Activated naive CD8-positive, alpha-beta T cell treated with anti-CD3 and anti-CD28 coated beads, Interleukin-2, amount 10 ng/mL, durations not matched to agents 7 days and 5 days (primary cell): ENCODE measurements at regions not wholly inside any gene's neighbourhood (a gene's known extent, or its start where the extent isn't known, plus 50 kb on each side); places are given as distances from the start of the nearest gene placed in this dataset.

ENCODE experiments used
- ATAC-seq: fragments of 150-1000 bp; cut with Tn5 transposase; one replicate; pipeline ENCODE4 v1.10.0; 2021; ENCODE audit warnings: low read depth, moderate library complexity
- POLR2A ChIA-PET: fragments of 350-600 bp; sonication (Branson Sonifier 250); formaldehyde crosslinking; loops from one replicate; lab custom pipeline; 2021; ENCODE audit warnings: antibody characterized with exemption; lab: Charles Lee
- DNase-seq: peaks from one replicate; pipeline ENCODE4 v3.0.0; 2021
- H3K27ac Mint-ChIP-seq: one replicate; pipeline ENCODE4 v1.8.0; 2022; ENCODE audit warnings: mild to moderate bottlenecking, mixed read lengths
- H3K27me3 Mint-ChIP-seq: one replicate; pipeline ENCODE4 v1.8.0; 2022; ENCODE audit warnings: mild to moderate bottlenecking, moderate library complexity, mixed read lengths
- H3K36me3 Mint-ChIP-seq: one replicate; pipeline ENCODE4 v1.8.0; 2021; ENCODE audit warnings: mild to moderate bottlenecking, mixed read lengths
- H3K4me1 Mint-ChIP-seq: one replicate; pipeline ENCODE4 v1.8.0; 2021; ENCODE audit warnings: mixed read lengths
- H3K4me3 Mint-ChIP-seq: one replicate; pipeline ENCODE4 v1.8.0; 2022; ENCODE audit warnings: mild to moderate bottlenecking, moderate library complexity, mixed read lengths
- H3K9me3 Mint-ChIP-seq: one replicate; pipeline ENCODE4 v1.8.0; 2021; ENCODE audit warnings: mixed read lengths

GRCh38 chr10:43970018-43970698 is 321.5 kb upstream of the ZNF32 start:
- no peak overlapping the region for H3K4me3 Mint-ChIP-seq
- H3K4me1 Mint-ChIP-seq, result peaks cover 8% of the 10 kb centered on the region
- DNase-seq, result no peak
- POLR2A ChIA-PET, result no interaction called here
- no peak overlapping the region for H3K27ac Mint-ChIP-seq
- H3K36me3 Mint-ChIP-seq, result no peaks in the 10 kb centered on the region
- no peak for ATAC-seq
- no peaks in the 10 kb centered on the region for H3K9me3 Mint-ChIP-seq
- peaks cover 29% of the 10 kb centered on the region for H3K27me3 Mint-ChIP-seq

GRCh38 chr10:43969506-43969905 is 320.8 kb upstream of the ZNF32 start:
- DNase-seq (no peak), ATAC-seq (no peak)
- H3K36me3 Mint-ChIP-seq, result no peaks in the 10 kb centered on the region
- H3K27me3 Mint-ChIP-seq, result peaks cover 36% of the 10 kb centered on the region
- no peak overlapping the region for H3K4me3 Mint-ChIP-seq
- H3K27ac Mint-ChIP-seq, result no peak overlapping the region
- H3K4me1 Mint-ChIP-seq, result peaks cover 13% of the 10 kb centered on the region
- H3K9me3 Mint-ChIP-seq, result no peaks in the 10 kb centered on the region
- POLR2A ChIA-PET, result no interaction called here

GRCh38 chr10:43968961-43969360 is 320.3 kb upstream of the ZNF32 start:
- Mint-ChIP-seq H3K36me3 (no peaks in the 10 kb centered on the region), H3K4me1 (peaks cover 14% of the 10 kb centered on the region), H3K4me3 (no peak overlapping the region), H3K27ac (no peak overlapping the region), H3K9me3 (no peaks in the 10 kb centered on the region), H3K27me3 (peaks cover 40% of the 10 kb centered on the region)
- DNase-seq, result no peak
- POLR2A ChIA-PET, result no interaction called here
- no peak for ATAC-seq

- POLR2A ChIA-PET, result no interaction called here
- DNase-seq (no peak), ATAC-seq (no peak)
- Mint-ChIP-seq H3K9me3 (no peaks in the 10 kb centered on the region), H3K4me3 (no peak overlapping the region), H3K36me3 (no peaks in the 10 kb centered on the region), H3K27ac (no peak overlapping the region), H3K27me3 (peaks cover 41% of the 10 kb centered on the region), H3K4me1 (peaks cover 14% of the 10 kb centered on the region)
Measured at GRCh38 chr10:43968076-43968475, 319.4 kb upstream of the ZNF32 start.

GRCh38 chr10:43966571-43966965 is 317.9 kb upstream of the ZNF32 start:
- Mint-ChIP-seq H3K27me3 (peaks cover 45% of the 10 kb centered on the region), H3K27ac (no peak overlapping the region), H3K4me1 (peaks cover 14% of the 10 kb centered on the region), H3K9me3 (no peaks in the 10 kb centered on the region), H3K4me3 (no peak overlapping the region), H3K36me3 (no peaks in the 10 kb centered on the region)
- no peak for ATAC-seq
- POLR2A ChIA-PET, result no interaction called here
- no peak for DNase-seq

- DNase-seq (no peak), ATAC-seq (no peak)
- H3K36me3 Mint-ChIP-seq, result no peaks in the 10 kb centered on the region
- H3K4me1 Mint-ChIP-seq, result peaks cover 14% of the 10 kb centered on the region
- H3K27me3 Mint-ChIP-seq, result peaks cover 45% of the 10 kb centered on the region
- no peak overlapping the region for H3K4me3 Mint-ChIP-seq
- no peaks in the 10 kb centered on the region for H3K9me3 Mint-ChIP-seq
- POLR2A ChIA-PET, result no interaction called here
- H3K27ac Mint-ChIP-seq, result no peak overlapping the region
Measured at GRCh38 chr10:43965918-43966570, 317.4 kb upstream of the ZNF32 start.

GRCh38 chr10:43965033-43965917 is 316.6 kb upstream of the ZNF32 start:
- no peak overlapping the region for H3K27ac Mint-ChIP-seq
- no peak for ATAC-seq
- no peak overlapping the region for H3K4me3 Mint-ChIP-seq
- H3K27me3 Mint-ChIP-seq, result peaks cover 45% of the 10 kb centered on the region
- H3K9me3 Mint-ChIP-seq, result no peaks in the 10 kb centered on the region
- H3K36me3 Mint-ChIP-seq, result no peaks in the 10 kb centered on the region
- no peak for DNase-seq
- H3K4me1 Mint-ChIP-seq, result peaks cover 14% of the 10 kb centered on the region
- POLR2A ChIA-PET, result no interaction called here

- H3K27ac Mint-ChIP-seq, result no peak overlapping the region
- peaks cover 45% of the 10 kb centered on the region for H3K27me3 Mint-ChIP-seq
- ATAC-seq, result no peak
- POLR2A ChIA-PET, result interaction anchor here (0.6 kb wide), 1 partner anchor 165 kb away, joined by 3 read pairs; no protein-coding TSS in a partner anchor
- no peaks in the 10 kb centered on the region for H3K9me3 Mint-ChIP-seq
- no peak overlapping the region for H3K4me3 Mint-ChIP-seq
- no peak for DNase-seq
- H3K36me3 Mint-ChIP-seq, result no peaks in the 10 kb centered on the region
- H3K4me1 Mint-ChIP-seq, result peaks cover 14% of the 10 kb centered on the region
Measured at GRCh38 chr10:43964486-43964885, 315.8 kb upstream of the ZNF32 start.

- Mint-ChIP-seq H3K27me3 (peaks cover 41% of the 10 kb centered on the region), H3K9me3 (no peaks in the 10 kb centered on the region), H3K36me3 (no peaks in the 10 kb centered on the region), H3K4me3 (no peak overlapping the region), H3K4me1 (peaks cover 14% of the 10 kb centered on the region), H3K27ac (no peak overlapping the region)
- ATAC-seq (no peak), DNase-seq (no peak)
- POLR2A ChIA-PET, result interaction anchor here (0.6 kb wide), 1 partner anchor 164 kb away, joined by 3 read pairs; no protein-coding TSS in a partner anchor
Measured at GRCh38 chr10:43963793-43964425, 315.2 kb upstream of the ZNF32 start.

GRCh38 chr10:43963379-43963778 is 314.7 kb upstream of the ZNF32 start:
- H3K4me3 Mint-ChIP-seq, result no peak overlapping the region
- no peaks in the 10 kb centered on the region for H3K36me3 Mint-ChIP-seq
- H3K9me3 Mint-ChIP-seq, result no peaks in the 10 kb centered on the region
- POLR2A ChIA-PET, result no interaction called here
- ATAC-seq (no peak), DNase-seq (no peak)
- peaks cover 41% of the 10 kb centered on the region for H3K27me3 Mint-ChIP-seq
- no peak overlapping the region for H3K27ac Mint-ChIP-seq
- H3K4me1 Mint-ChIP-seq, result peaks cover 14% of the 10 kb centered on the region

GRCh38 chr10:43962346-43963191 is 313.9 kb upstream of the ZNF32 start:
- Mint-ChIP-seq H3K4me1 (peaks cover 14% of the 10 kb centered on the region), H3K4me3 (no peak overlapping the region), H3K27me3 (peaks cover 36% of the 10 kb centered on the region), H3K9me3 (no peaks in the 10 kb centered on the region), H3K27ac (no peak overlapping the region), H3K36me3 (no peaks in the 10 kb centered on the region)
- ATAC-seq (no peak), DNase-seq (no peak)
- POLR2A ChIA-PET, result no interaction called here

- Mint-ChIP-seq H3K27ac (peak overlapping the region; percentile 45), H3K4me1 (peaks cover 14% of the 10 kb centered on the region), H3K27me3 (peaks cover 28% of the 10 kb centered on the region), H3K36me3 (no peaks in the 10 kb centered on the region), H3K9me3 (no peaks in the 10 kb centered on the region), H3K4me3 (no peak overlapping the region)
- no peak for DNase-seq
- POLR2A ChIA-PET, result no interaction called here
- ATAC-seq, result no peak
Measured at GRCh38 chr10:43961523-43962345, 313.1 kb upstream of the ZNF32 start.
